HG03469 (cell line): ENCODE measurements at regions not wholly inside any gene's neighbourhood (a gene's known extent, or its start where the extent isn't known, plus 50 kb on each side); places are given as distances from the start of the nearest gene placed in this dataset.
A peak's percentile ranks its signal among the peaks of the same experiment; 100 is the strongest.
"Not testable (repeated sequence)": the region's sequence is repeated elsewhere in the genome, so short reads cannot be mapped to it uniquely, and the experiment has no call there.

ENCODE experiments used
- ATAC-seq: cut with Tn5 transposase; IDR thresholded peaks from one replicate; pipeline ENCODE4 v1.9.1; 2021; ENCODE audit warnings: mild to moderate bottlenecking, moderate library complexity, moderate number of reproducible peaks; ENCODE audit not compliant: unreplicated experiment

DNA sequence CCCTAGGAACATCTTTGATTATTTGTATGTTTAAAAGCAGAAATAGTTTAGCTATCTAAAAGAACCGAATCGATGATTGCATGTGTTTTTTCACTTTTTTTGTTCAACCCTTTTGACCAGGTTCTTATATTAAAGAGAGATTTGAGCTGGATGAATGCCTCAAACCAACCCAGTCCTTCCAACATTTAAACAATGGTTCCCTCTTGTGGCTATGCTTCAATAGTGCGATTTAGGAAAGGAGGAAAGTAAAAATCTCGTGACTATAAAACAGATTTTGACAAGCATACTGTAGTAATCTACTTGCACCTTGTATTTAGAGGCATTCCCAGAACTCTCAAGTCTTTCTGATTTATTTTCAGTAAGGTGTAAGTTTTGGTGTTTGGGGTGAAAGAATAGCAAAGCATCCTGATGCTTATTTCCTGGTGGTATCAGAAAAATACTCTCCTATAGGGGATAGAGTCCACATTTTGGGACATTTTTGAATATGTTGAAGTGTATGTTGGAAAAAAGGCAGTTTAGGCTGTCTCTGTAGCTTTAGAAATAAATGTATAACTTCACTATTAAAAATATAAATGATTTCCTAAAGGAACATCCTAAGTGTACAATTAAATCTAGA lies 159.6 kb upstream of the KCNH8 start:
- no peak for ATAC-seq

- no peak for ATAC-seq
Measured at GRCh38 chr3:18987862-18988447, 160.4 kb upstream of the KCNH8 start.

GRCh38 chr3:18987070-18987469 lies 161.2 kb upstream of the KCNH8 start:
- ATAC-seq, result no peak

- no peak for ATAC-seq
Measured at GRCh38 chr3:18982920-18983319, 165.4 kb upstream of the KCNH8 start.

DNA sequence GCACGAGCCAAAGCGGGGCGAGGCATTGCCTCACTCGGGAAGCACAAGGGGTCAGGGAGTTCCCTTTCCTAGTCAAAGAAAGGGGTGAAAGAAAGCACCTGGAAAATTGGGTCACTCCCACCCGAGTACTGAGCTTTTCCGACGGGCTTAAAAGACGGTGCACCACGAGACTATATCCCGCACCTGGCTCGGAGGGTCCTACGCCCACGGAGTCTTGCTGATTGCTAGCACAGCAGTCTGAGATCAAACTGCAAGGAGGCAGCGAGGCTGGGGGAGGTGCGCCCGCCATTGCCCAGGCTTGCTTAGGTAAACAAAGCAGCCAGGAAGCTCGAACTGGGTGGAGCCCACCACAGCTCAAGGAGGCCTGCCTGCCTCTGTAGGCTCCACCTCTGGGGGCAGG lies 172.2 kb upstream of the KCNH8 start:
- ATAC-seq, result not testable (repeated sequence)

- ATAC-seq, result no peak
Measured at GRCh38 chr3:18968120-18968519, 180.2 kb upstream of the KCNH8 start.

DNA sequence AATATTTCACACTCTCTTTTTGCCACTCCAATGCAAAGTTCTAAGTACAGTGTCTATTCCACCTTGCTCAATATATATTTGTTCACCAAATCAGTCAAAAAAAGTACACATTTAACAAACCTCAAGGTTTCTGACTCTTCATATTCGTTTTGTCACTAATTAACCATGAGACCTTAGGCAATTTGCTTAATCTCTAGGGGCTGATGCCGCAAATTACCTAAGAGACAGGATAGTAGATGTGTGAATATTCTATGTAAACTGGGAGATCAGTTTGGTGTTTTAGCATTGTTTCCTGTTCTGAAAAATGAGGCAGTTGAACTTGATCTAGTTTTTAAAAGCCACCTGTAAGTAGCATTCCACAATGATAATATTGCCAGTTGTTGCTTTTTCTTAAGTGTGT lies 182.5 kb upstream of the KCNH8 start:
- ATAC-seq, result no peak

- ATAC-seq, result no peak
Measured at GRCh38 chr3:18964640-18965039, 183.7 kb upstream of the KCNH8 start.

DNA sequence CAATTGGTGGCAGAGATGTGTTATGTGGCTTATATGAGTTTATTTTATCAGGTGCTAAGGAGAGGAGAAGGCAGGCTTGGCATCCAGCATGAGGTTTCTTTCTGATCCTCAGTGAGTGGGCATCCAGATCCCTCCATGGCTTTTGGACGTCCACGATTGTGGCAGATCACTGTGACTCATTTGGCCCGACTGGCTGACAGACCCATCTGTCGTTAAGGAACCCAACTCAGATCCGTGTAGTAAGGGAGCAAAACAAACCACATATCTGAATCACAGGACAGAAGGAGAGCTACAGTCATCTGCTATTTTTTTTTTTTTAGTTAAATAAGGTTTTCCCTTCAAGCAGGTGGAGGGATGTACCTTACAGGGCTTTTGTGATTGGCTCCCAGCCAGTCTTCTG lies 197.0 kb upstream of the KCNH8 start:
- ATAC-seq, result no peak

GRCh38 chr3:18946524-18946923 lies 201.8 kb upstream of the KCNH8 start:
- ATAC-seq, result no peak

GRCh38 chr3:18937574-18937973 lies 210.7 kb upstream of the KCNH8 start:
- peak; percentile 99 for ATAC-seq

DNA sequence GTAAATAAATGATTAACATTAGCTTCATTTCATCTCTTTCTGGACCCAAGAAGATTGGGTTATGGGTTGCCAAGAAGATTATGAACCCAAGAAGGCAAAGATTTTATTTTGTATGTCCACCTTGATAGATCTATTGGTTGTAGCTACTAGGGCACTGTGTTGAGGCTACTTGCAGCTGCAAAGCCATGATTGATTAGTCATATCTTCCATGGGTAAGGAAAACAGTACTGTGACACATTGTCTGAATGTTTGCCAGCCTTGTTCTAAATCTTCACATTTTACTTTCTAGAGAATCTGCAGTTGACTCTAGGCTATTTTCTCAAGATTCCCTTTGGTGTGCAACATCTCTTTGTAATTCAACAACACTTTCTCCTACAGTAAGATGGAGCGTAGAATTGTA lies 229.2 kb upstream of the KCNH8 start:
- no peak for ATAC-seq

- ATAC-seq, result no peak
Measured at GRCh38 chr3:18917923-18918322, 230.4 kb upstream of the KCNH8 start.

DNA sequence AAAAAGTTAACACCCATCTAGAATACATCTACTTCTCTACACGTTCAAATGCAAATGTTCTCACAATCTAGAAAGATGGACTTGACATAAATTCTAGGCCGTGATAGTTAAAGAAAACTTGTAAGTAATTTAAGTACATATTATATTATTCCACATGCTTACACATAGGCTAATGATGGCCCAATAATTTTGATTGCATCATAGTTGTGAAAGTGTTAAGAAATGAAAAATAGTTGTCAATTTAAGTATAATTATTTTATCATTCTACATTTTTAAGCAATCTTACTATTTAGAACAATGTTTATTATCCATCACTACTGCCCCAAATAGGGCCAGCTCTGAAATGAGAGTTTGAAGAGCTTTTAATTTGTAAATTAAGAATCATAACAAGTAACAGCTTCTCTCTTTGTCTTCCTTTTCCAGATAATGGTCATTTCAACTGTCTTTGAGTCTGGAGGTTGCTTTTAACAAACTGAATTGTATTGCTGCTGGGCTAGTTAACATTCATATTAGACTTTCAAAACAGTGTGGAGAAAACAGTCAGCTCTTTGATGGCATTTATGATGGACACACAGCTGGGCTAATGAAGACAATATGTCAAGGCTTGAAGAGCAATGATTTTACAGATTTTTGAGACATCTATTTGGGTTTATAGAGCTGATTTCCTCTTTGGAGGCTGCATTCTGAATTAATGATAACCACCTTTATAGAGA lies 246.1 kb upstream of the KCNH8 start:
- no peak for ATAC-seq

GRCh38 chr3:18901571-18901970 lies 246.7 kb upstream of the KCNH8 start:
- no peak for ATAC-seq

DNA sequence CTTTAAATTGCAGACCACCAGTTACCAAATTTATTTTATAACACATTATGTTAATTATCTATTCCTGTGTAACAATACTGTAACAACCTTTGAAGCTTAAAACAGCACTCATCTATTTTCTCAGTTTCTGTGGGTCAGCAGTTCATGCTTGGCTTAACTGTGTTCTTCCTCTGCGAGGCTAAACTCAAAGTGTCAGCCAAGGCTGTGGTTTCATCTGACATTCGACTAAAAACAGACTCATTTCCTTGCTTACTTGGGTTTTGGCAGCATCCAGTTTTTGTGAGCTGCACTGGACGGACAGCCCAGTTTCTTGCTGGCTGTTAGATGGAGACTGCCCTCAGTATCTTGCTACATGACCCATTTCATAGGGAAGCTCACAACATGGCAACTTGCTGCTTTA lies 247.3 kb upstream of the KCNH8 start:
- ATAC-seq, result peak; percentile 96

DNA sequence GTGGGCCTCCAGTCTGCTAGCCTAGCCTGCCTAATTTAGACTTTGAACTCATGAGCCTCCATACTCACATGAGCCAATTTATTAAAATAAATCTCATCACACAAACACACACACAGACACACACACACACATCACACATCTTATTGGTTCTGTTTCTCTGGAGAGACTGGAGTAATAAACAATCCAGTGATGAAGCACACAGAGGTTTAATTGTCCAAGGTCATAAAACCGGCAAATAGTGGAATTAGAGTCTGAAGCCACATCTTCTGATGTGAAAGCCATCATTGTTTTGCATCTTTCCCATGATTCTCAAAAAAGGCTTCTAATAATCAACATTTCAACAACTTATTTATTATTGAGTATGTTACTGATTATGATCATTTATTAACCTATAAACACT lies 249.4 kb upstream of the KCNH8 start:
- ATAC-seq, result no peak

DNA sequence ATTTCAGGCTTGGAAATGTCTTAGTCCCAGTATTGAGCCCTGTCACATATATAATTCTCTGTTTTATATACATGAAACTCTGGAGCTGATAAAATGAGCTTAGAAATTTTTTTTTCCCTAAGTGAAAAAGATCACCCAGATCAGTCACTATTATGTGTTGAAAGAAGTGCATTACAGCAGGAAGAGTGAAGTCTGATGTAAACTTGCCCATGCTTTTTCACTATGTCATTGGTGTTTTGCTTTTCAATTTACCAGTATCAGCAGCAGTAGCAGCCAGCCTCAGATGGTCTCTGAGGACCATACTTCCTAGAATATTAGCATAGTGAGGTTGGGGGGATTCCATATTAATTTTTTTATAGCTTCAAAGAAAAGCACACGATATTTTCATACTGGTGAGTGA lies 255.6 kb upstream of the KCNH8 start:
- ATAC-seq, result no peak

DNA sequence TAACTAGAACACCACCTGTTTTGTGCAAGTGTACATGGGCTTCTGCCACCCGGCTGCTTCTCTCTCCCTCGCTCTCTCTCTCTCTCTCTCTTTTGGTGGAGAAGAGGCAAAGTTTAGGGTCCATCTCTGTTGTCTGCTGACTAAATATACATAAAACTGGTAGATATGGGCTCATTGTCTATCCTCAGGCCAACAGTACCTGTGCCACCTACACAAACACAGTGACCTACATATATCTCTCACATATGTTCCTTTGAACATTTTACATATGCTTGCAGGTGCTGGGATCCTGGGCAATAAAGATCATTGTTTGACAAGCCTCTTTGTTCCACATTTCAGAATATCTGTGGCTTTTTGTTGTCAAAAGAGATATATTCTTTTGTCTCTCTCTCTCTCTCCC lies 256.3 kb upstream of the KCNH8 start:
- ATAC-seq, result no peak

- no peak for ATAC-seq
Measured at GRCh38 chr3:18891641-18892040, 256.7 kb upstream of the KCNH8 start.

GRCh38 chr3:18890449-18890848 lies 257.9 kb upstream of the KCNH8 start:
- ATAC-seq, result no peak

- ATAC-seq, result no peak
Measured at GRCh38 chr3:18888819-18889218, 259.5 kb upstream of the KCNH8 start.
